NT2/D1 (cell line): ENCODE measurements at regions not wholly inside any gene's neighbourhood (a gene's known extent, or its start where the extent isn't known, plus 50 kb on each side); places are given as distances from the start of the nearest gene placed in this dataset.

Source experiments
- SUZ12 ChIP-seq: IDR thresholded peaks from 2 replicates; pipeline ENCODE4 v1.6.1; 2011; ENCODE audit not compliant: insufficient read length, insufficient read depth; ENCODE audit errors: extremely low read depth
- ZNF274 ChIP-seq: IDR thresholded peaks from 2 replicates; pipeline ENCODE4 v1.6.1; 2011; ENCODE audit warnings: mild to moderate bottlenecking, low read depth, low read length

DNA sequence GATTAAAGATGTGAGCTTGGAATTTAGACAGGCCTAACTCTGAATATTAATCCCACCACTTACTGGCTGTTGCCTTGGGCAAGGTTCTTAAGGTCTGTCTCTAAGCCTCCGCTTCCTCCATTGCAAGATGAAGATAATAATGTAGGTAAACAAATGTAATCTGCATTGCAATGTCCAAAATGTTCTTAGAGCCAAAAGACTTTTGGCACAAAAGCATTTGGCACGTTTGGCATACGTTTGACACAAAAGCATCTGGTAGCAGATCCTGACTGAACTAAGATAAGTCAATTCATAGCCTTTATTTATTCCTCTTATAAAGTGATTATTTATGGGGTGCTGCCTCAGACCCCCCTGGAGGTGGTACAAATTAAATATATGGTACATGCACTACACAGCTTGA is 229.9 kb upstream of the STXBP5 start:
- TF ChIP-seq SUZ12 (no peak), ZNF274 (no peak)
